Endothelial cell (in vitro differentiated cells): ENCODE measurements at regions not wholly inside any gene's neighbourhood (a gene's known extent, or its start where the extent isn't known, plus 50 kb on each side); places are given as distances from the start of the nearest gene placed in this dataset.
"Not testable (repeated sequence)": the region's sequence is repeated elsewhere in the genome, so short reads cannot be mapped to it uniquely, and the experiment has no call there.

Experiments used
- DNase-seq: peaks from one replicate; pipeline ENCODE4 v3.0.0; 2021; ENCODE audit warnings: low spot score
- H3K27ac Mint-ChIP-seq: one replicate; pipeline ENCODE4 v1.8.0; 2021; ENCODE audit warnings: mixed read lengths, inconsistent platforms; ENCODE audit not compliant: unreplicated experiment
- H3K27me3 Mint-ChIP-seq: one replicate; pipeline ENCODE4 v1.8.0; 2021; ENCODE audit warnings: mild to moderate bottlenecking, moderate library complexity, mixed read lengths, inconsistent platforms; ENCODE audit not compliant: unreplicated experiment
- H3K36me3 Mint-ChIP-seq: one replicate; pipeline ENCODE4 v1.8.0; 2021; ENCODE audit warnings: mild to moderate bottlenecking, low read depth, mixed read lengths, inconsistent platforms; ENCODE audit not compliant: unreplicated experiment
- H3K4me1 Mint-ChIP-seq: one replicate; pipeline ENCODE4 v1.8.0; 2021; ENCODE audit warnings: mild to moderate bottlenecking, mixed read lengths, inconsistent platforms; ENCODE audit not compliant: unreplicated experiment
- H3K4me3 Mint-ChIP-seq: one replicate; pipeline ENCODE4 v1.8.0; 2021; ENCODE audit warnings: mild to moderate bottlenecking, mixed read lengths, inconsistent platforms; ENCODE audit not compliant: unreplicated experiment
- H3K9me3 Mint-ChIP-seq: one replicate; pipeline ENCODE4 v1.8.0; 2021; ENCODE audit warnings: mixed read lengths, inconsistent platforms; ENCODE audit not compliant: unreplicated experiment
- TF ChIP-seq, protein P1 (sequence below): fragments of 200-600 bp; sonication (generic); IDR thresholded peaks from one replicate; pipeline ENCODE4 v1.5.0; 2021; ENCODE audit warnings: antibody characterized with exemption; ENCODE audit not compliant: unreplicated experiment

DNA sequence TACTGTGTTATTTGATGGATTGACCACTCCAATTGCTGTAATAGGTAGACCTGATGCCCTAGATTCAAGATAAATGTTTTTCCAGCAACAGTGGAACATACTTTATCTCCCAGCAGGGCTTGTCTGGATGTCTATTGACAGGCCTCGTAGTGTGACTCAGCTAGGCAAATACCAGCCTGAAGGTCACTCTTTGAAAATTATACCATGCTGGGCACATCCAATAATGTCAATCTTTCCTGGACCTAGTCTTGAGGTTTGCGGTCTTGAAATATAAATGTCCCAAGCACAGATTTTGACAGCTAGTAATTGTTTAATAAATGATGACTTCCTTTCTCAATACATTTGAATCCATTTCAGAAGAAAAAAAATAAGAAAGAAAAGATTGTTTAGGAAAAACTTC is 1138.0 kb upstream of the TMPRSS15 start:
- Mint-ChIP-seq H3K36me3 (peaks cover 9% of the 10 kb centered on the region), H3K27ac (no peak overlapping the region), H3K4me3 (no peak overlapping the region), H3K9me3 (peaks cover 5% of the 10 kb centered on the region), H3K27me3 (peaks cover 5% of the 10 kb centered on the region), H3K4me1 (peaks cover 8% of the 10 kb centered on the region)
- no peak for DNase-seq
- TF ChIP-seq, protein P1, sequence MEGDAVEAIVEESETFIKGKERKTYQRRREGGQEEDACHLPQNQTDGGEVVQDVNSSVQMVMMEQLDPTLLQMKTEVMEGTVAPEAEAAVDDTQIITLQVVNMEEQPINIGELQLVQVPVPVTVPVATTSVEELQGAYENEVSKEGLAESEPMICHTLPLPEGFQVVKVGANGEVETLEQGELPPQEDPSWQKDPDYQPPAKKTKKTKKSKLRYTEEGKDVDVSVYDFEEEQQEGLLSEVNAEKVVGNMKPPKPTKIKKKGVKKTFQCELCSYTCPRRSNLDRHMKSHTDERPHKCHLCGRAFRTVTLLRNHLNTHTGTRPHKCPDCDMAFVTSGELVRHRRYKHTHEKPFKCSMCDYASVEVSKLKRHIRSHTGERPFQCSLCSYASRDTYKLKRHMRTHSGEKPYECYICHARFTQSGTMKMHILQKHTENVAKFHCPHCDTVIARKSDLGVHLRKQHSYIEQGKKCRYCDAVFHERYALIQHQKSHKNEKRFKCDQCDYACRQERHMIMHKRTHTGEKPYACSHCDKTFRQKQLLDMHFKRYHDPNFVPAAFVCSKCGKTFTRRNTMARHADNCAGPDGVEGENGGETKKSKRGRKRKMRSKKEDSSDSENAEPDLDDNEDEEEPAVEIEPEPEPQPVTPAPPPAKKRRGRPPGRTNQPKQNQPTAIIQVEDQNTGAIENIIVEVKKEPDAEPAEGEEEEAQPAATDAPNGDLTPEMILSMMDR = no peak

DNA sequence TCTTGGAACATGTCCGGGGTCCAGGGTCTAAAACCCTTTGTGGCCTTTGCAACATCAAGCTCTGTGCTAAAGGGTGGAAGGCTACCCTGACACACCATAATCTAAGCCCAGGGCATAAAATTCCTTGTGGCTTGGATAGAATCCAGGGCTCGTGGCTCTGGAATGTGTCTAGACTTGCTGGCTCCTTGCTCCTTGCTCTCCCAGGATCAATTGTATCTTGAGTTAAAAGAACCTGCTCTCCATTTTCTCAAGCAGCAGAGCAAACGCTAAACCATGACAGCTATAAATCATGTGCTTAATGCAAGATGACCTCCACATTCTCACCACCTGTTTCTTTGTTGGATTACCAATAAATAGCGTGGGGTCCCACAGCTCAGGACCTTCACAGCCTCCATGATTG is 1140.9 kb upstream of the TMPRSS15 start:
- not testable (repeated sequence) for DNase-seq, H3K27me3 Mint-ChIP-seq, H3K9me3 Mint-ChIP-seq, H3K27ac Mint-ChIP-seq, H3K4me3 Mint-ChIP-seq, H3K4me1 Mint-ChIP-seq
- peaks cover 15% of the 10 kb centered on the region for H3K36me3 Mint-ChIP-seq

DNA sequence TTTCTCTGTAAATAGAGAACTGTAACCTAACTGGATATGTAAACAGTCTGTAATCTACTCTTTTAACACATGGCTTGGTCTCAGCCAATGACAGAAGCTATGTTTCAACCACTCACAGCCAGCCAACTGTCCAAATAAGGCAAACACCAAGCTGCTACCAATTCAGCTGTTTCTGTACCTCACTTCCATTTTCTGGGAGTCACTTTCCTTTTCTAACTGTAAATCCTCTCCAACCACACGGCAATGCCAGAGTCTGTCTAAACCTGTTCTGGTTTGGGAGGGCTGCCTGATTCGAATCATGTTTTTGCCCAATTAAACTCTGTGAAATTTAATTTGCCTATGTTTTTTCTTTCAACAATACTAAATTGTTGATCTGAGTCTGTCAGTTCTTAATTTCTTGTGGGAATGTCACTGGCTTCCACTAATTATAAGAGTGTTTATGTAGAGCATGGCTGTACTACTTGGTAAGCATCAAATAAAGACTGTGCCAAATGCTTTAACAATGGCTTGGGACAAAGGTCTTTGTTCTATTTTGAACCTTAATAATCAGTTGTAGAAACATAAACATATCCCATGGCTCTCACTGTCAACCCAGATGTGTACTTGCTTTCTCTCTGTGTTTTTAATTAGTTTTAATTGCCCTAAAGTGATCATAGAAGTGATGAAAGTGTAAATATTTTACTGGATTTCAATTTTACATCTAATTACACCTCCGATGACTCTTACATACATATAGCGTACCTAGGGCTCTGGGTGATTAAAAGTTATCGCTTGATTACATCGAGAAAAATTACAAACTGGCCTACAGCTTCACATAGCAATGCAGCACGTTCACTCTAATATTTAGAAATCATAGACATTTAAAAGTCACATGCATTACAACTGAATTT is 1144.6 kb upstream of the TMPRSS15 start:
- no peaks in the 10 kb centered on the region for H3K4me1 Mint-ChIP-seq
- H3K27me3 Mint-ChIP-seq = peaks cover 5% of the 10 kb centered on the region
- TF ChIP-seq, protein P1 = no peak
- DNase-seq = no peak
- H3K36me3 Mint-ChIP-seq = peaks cover 11% of the 10 kb centered on the region
- H3K4me3 Mint-ChIP-seq = no peak overlapping the region
- no peak overlapping the region for H3K27ac Mint-ChIP-seq
- H3K9me3 Mint-ChIP-seq = peaks cover 10% of the 10 kb centered on the region

DNA sequence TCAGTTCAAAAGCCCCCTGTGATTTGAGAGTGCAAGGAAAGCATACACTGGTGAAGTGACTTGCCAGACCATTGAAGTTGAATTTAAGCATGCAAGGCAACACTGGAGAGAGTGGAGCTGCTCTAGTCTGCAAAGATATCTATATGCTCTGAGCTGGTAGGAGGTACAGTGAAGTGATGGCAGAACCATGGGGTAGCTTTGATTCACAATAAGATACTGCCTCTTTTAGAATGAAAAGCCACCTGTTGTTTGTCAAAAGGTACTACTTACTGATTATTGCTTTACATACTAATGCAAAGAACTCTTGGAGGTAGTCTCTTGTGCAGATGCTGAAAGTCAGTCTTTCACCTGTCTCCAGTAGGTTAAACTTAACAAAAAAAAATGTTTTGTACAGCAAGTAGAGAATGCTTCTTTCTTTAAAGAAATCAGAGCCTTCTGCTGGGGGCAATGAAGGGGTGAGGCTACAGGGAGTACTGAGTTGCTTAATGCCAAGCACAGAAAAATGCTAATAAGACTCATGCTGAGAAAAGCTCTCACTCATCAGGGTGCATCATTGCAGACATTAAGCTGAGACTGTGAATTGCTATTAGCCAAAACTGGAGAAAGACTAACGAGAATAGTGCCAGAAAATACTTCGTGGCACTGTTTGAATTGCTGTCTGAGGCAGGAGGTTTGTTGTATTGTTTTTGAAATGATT is 1150.5 kb upstream of the TMPRSS15 start:
- Mint-ChIP-seq H3K36me3 (no peaks in the 10 kb centered on the region), H3K4me3 (no peak overlapping the region), H3K27me3 (no peaks in the 10 kb centered on the region), H3K9me3 (no peaks in the 10 kb centered on the region), H3K27ac (no peak overlapping the region), H3K4me1 (no peaks in the 10 kb centered on the region)
- no peak for DNase-seq
- TF ChIP-seq, protein P1 = no peak

DNA sequence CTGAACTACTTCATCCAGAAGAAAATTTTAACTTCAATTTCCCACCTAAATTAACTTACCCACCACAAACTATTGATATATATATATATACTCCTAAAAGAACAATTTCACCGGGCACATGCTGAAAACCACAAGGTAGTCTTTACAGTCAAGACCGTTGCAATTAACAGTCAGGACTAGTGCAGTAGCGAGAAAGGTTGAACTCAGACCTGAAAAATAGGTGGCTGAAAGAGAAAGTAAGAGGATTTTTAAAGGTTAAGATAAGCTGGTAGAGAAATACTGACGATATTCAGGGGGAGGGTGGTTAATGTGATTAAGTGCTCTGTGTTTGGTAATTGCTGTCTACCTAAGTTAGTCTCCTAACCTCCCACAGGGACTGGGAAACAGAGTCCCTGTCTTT is 1153.5 kb upstream of the TMPRSS15 start:
- no peak overlapping the region for H3K27ac Mint-ChIP-seq

More for the DNA sequence above, 1153.5 kb upstream of the TMPRSS15 start:
- no peak for DNase-seq
- TF ChIP-seq, protein P1 = no peak
- Mint-ChIP-seq H3K4me1 (no peaks in the 10 kb centered on the region), H3K27me3 (no peaks in the 10 kb centered on the region), H3K36me3 (no peaks in the 10 kb centered on the region), H3K9me3 (no peaks in the 10 kb centered on the region), H3K4me3 (no peak overlapping the region)
